Activated CD4-positive, alpha-beta memory T cell treated with anti-CD3 and anti-CD28 coated beads for 36 hours (primary cell): ENCODE measurements at regions not wholly inside any gene's neighbourhood (a gene's known extent, or its start where the extent isn't known, plus 50 kb on each side); places are given as distances from the start of the nearest gene placed in this dataset.

ENCODE experiments used
- CTCF ChIA-PET: fragments of 350-600 bp; sonication (Branson Sonifier 250); formaldehyde crosslinking; loops from one replicate; lab custom pipeline; 2021; ENCODE audit warnings: antibody characterized with exemption, inconsistent platforms; lab: Charles Lee
- POLR2A ChIA-PET: fragments of 350-600 bp; sonication (Branson Sonifier 250); formaldehyde crosslinking; loops from one replicate; lab custom pipeline; 2021; ENCODE audit warnings: antibody characterized with exemption; lab: Charles Lee
- DNase-seq: peaks from one replicate; pipeline ENCODE4 v3.0.0-alpha.2; 2020
- H3K27ac Mint-ChIP-seq: one replicate; pipeline ENCODE4 v1.8.0; 2021; ENCODE audit warnings: mixed read lengths
- H3K27me3 Mint-ChIP-seq: one replicate; pipeline ENCODE4 v1.8.0; 2021; ENCODE audit warnings: mixed read lengths
- H3K36me3 Mint-ChIP-seq: one replicate; pipeline ENCODE4 v1.8.0; 2021; ENCODE audit warnings: mixed read lengths
- H3K4me1 Mint-ChIP-seq: one replicate; pipeline ENCODE4 v1.8.0; 2021; ENCODE audit warnings: low read depth, mixed read lengths
- H3K4me3 Mint-ChIP-seq: one replicate; pipeline ENCODE4 v1.8.0; 2021; ENCODE audit warnings: mild to moderate bottlenecking, mixed read lengths
- H3K9me3 Mint-ChIP-seq: one replicate; pipeline ENCODE4 v1.8.0; 2021; ENCODE audit warnings: mixed read lengths
- intact Hi-C: fragments of 100-400 bp; cut with micrococcal nuclease; formaldehyde crosslinking; loops from one replicate; pipeline ENCODE4 v1.15.1; 2023

DNA sequence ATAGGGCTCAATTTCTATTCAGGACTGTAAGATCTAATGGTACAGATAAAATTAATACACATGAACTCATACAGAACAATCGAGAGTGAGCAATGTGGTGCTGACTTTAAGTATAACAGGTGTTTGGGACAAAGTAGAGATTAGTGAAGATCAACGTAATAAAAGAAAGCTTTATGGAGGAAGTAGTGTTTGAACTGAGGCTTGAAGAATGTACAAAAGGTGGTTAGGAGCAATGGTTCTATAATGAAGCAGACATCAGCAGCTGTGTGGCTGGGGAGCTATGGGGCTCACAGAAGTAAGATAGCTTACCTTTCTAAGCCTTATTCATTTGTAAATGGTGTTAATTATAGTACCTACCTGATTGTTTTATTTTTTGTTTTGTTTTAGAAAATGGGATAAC, 275.4 kb upstream of the RGMB start:
- Mint-ChIP-seq H3K36me3 (no peaks in the 10 kb centered on the region), H3K27ac (no peak overlapping the region), H3K4me3 (no peak overlapping the region), H3K4me1 (peaks cover 3% of the 10 kb centered on the region), H3K27me3 (no peaks in the 10 kb centered on the region), H3K9me3 (no peaks in the 10 kb centered on the region)
- CTCF ChIA-PET = no interaction called here
- intact Hi-C loops = no loop called here
- no peak for DNase-seq
- POLR2A ChIA-PET = no interaction called here

DNA sequence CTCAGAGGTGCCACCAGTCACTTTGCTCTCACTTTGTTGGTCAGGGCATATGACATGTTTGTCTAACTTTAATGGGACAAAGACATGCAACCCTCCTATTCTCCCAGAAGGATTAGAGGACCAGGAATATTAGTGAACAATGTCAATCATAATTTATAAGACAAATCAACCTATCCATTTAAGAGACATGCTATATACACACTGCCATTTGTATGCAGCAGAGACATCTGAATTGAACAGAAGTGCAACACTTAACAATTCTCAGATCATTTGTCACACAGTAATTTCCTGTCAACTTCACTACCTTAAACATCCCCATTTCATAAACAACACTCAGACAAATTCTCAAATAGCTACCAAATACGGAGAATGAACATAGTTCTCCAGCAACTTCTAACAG, 273.6 kb upstream of the RGMB start:
- CTCF ChIA-PET = no interaction called here
- POLR2A ChIA-PET = no interaction called here
- H3K36me3 Mint-ChIP-seq = no peaks in the 10 kb centered on the region

GRCh38 chr5:98500811-98501210, 272.7 kb upstream of the RGMB start:
- no peaks in the 10 kb centered on the region for H3K9me3 Mint-ChIP-seq
- POLR2A ChIA-PET = no interaction called here
- H3K4me1 Mint-ChIP-seq = peaks cover 3% of the 10 kb centered on the region
- no peak overlapping the region for H3K27ac Mint-ChIP-seq
- CTCF ChIA-PET = no interaction called here
- no peaks in the 10 kb centered on the region for H3K27me3 Mint-ChIP-seq
- intact Hi-C loops = no loop called here
- H3K36me3 Mint-ChIP-seq = no peaks in the 10 kb centered on the region
- DNase-seq = no peak
- H3K4me3 Mint-ChIP-seq = no peak overlapping the region

More for the DNA sequence above, 273.6 kb upstream of the RGMB start:
- intact Hi-C loops = no loop called here
- H3K4me1 Mint-ChIP-seq = peaks cover 3% of the 10 kb centered on the region
- H3K27ac Mint-ChIP-seq = no peak overlapping the region
- H3K9me3 Mint-ChIP-seq = no peaks in the 10 kb centered on the region
- no peak overlapping the region for H3K4me3 Mint-ChIP-seq
- H3K27me3 Mint-ChIP-seq = no peaks in the 10 kb centered on the region
- DNase-seq = no peak

GRCh38 chr5:98503616-98504015, 269.8 kb upstream of the RGMB start:
- ChIA-PET POLR2A (no interaction called here), CTCF (no interaction called here)
- H3K4me3 Mint-ChIP-seq = no peak overlapping the region
- no peaks in the 10 kb centered on the region for H3K27me3 Mint-ChIP-seq
- DNase-seq = no peak
- H3K9me3 Mint-ChIP-seq = no peaks in the 10 kb centered on the region
- intact Hi-C loops = no loop called here
- no peaks in the 10 kb centered on the region for H3K36me3 Mint-ChIP-seq
- H3K4me1 Mint-ChIP-seq = no peaks in the 10 kb centered on the region
- H3K27ac Mint-ChIP-seq = no peak overlapping the region

GRCh38 chr5:98504505-98504904, 269.0 kb upstream of the RGMB start:
- H3K27ac Mint-ChIP-seq = no peak overlapping the region
- intact Hi-C loops = no loop called here
- POLR2A ChIA-PET = no interaction called here
- CTCF ChIA-PET = no interaction called here
- DNase-seq = no peak
- H3K4me3 Mint-ChIP-seq = no peak overlapping the region
- H3K9me3 Mint-ChIP-seq = no peaks in the 10 kb centered on the region
- H3K27me3 Mint-ChIP-seq = no peaks in the 10 kb centered on the region
- no peaks in the 10 kb centered on the region for H3K4me1 Mint-ChIP-seq
- H3K36me3 Mint-ChIP-seq = no peaks in the 10 kb centered on the region

DNA sequence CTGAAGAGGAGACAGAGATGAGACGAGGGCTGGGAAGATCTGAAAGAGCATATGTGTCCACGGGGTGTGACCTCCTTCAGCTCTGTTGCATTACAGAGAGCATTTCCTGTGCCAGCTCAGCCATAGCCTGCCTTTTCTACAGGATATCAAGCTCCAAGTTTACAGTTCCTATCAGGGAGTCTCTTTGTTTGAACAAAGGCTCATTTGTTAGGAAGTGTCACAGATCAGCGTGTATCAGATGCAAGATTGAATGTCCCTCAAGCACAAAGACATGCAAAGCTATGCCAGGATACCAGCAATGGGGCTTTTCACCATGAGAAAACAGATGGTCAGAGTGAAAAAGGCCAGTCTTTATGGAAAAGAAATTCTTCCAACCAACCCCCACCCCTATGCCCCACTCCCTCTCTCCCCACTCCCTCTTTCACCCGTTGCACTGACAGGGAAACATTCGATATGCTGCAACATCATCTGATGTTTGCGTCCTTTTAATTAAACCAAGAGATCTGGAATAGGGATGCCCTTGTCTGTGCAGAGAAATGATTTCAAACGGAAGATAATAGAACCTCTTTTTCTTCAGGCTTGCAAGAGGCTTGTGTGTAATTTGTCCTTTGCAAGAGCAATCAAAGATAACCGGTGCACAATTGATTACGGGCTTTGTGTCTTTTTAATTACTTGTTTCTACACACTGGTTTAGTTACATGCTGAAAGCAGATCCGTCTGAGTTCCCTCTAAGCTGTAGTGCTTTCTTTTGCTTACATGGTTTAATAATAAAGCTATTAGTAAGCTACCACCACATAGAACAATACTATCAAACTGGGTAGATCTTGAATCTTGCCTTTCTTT, 263.1 kb upstream of the RGMB start:
- no peak overlapping the region for H3K27ac Mint-ChIP-seq
- H3K27me3 Mint-ChIP-seq = no peaks in the 10 kb centered on the region
- POLR2A ChIA-PET = no interaction called here
- H3K36me3 Mint-ChIP-seq = no peaks in the 10 kb centered on the region
- DNase-seq = no peak
- CTCF ChIA-PET = no interaction called here
- intact Hi-C loops = no loop called here
- H3K4me1 Mint-ChIP-seq = no peaks in the 10 kb centered on the region
- H3K9me3 Mint-ChIP-seq = no peaks in the 10 kb centered on the region
- H3K4me3 Mint-ChIP-seq = no peak overlapping the region

- Mint-ChIP-seq H3K4me3 (no peak overlapping the region), H3K4me1 (no peaks in the 10 kb centered on the region), H3K9me3 (no peaks in the 10 kb centered on the region), H3K27ac (no peak overlapping the region), H3K27me3 (no peaks in the 10 kb centered on the region), H3K36me3 (no peaks in the 10 kb centered on the region)
- POLR2A ChIA-PET = no interaction called here
- intact Hi-C loops = no loop called here
- DNase-seq = no peak
- CTCF ChIA-PET = no interaction called here
Observed at GRCh38 chr5:98513380-98513779, 260.1 kb upstream of the RGMB start.

DNA sequence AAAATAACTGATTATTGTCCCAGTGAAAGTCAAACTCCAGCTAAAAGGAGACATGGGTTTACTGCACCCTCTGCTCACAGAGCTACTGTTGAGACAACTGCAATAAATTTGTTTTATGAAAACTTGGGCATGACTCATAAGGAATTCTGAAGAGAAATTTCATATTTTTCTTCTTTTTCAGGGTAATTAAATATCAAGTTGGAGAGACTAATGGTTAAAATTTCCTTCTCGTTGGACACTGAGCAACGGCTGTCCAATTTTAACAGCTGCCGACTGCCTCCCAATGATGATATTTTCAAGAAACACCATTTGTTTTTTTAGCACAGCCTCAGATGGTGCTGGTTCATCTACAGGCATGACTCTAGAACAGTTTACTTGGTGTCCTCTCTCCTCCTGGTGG, 259.2 kb upstream of the RGMB start:
- ChIA-PET CTCF (no interaction called here), POLR2A (no interaction called here)
- Mint-ChIP-seq H3K4me1 (no peaks in the 10 kb centered on the region), H3K9me3 (no peaks in the 10 kb centered on the region), H3K36me3 (no peaks in the 10 kb centered on the region), H3K4me3 (no peak overlapping the region), H3K27ac (no peak overlapping the region), H3K27me3 (no peaks in the 10 kb centered on the region)
- intact Hi-C loops = no loop called here
- no peak for DNase-seq

DNA sequence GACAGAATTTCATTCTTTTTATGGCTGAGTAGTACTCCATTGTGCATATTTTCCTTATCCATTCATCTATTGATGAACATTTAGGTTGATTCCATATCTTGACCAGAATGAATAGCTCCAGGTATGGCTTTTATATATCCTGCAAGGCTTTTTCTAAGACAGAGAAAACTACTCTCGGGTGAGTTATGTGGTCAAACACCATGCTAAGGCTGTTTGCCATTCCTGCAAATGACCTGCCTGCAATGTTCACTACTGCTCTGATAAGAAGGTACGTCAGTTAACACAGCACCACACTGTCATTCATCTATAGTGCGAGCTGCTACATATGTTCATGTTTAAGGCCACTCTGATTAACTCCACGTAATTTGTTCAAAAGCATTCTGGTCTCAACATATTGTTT, 256.8 kb upstream of the RGMB start:
- H3K36me3 Mint-ChIP-seq = no peaks in the 10 kb centered on the region
- H3K4me1 Mint-ChIP-seq = no peaks in the 10 kb centered on the region
- ChIA-PET POLR2A (no interaction called here), CTCF (no interaction called here)
- no peak for DNase-seq
- H3K27me3 Mint-ChIP-seq = no peaks in the 10 kb centered on the region
- H3K4me3 Mint-ChIP-seq = no peak overlapping the region
- intact Hi-C loops = no loop called here
- H3K27ac Mint-ChIP-seq = no peak overlapping the region
- no peaks in the 10 kb centered on the region for H3K9me3 Mint-ChIP-seq

- CTCF ChIA-PET = no interaction called here
- Mint-ChIP-seq H3K27me3 (no peaks in the 10 kb centered on the region), H3K36me3 (no peaks in the 10 kb centered on the region), H3K9me3 (no peaks in the 10 kb centered on the region), H3K27ac (no peak overlapping the region), H3K4me3 (no peak overlapping the region), H3K4me1 (no peaks in the 10 kb centered on the region)
- POLR2A ChIA-PET = no interaction called here
- no peak for DNase-seq
- intact Hi-C loops = no loop called here
Observed at GRCh38 chr5:98517560-98518366, 255.7 kb upstream of the RGMB start.

DNA sequence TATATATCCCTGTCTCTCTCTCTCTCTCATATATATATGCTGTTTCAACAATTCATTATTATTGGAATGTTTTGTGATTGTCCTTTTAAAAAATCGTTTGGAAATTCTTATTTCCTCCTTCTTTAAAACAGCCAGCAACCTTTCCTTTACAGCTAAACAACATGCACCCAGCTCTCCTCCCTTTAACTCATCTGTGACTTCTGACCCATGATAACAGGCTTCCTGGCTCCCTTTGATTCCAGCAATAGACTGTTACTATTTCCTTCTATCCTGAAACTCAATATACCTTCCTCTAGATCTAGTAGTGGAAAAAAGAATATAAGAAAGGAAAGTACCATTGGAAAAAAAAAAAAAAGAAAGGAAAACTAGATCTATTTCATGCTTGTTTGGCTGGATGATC, 254.7 kb upstream of the RGMB start:
- Mint-ChIP-seq H3K36me3 (no peaks in the 10 kb centered on the region), H3K9me3 (no peaks in the 10 kb centered on the region), H3K27ac (no peak overlapping the region), H3K4me1 (no peaks in the 10 kb centered on the region), H3K27me3 (peaks cover 2% of the 10 kb centered on the region), H3K4me3 (no peak overlapping the region)
- no peak for DNase-seq
- ChIA-PET POLR2A (no interaction called here), CTCF (no interaction called here)
- intact Hi-C loops = no loop called here

DNA sequence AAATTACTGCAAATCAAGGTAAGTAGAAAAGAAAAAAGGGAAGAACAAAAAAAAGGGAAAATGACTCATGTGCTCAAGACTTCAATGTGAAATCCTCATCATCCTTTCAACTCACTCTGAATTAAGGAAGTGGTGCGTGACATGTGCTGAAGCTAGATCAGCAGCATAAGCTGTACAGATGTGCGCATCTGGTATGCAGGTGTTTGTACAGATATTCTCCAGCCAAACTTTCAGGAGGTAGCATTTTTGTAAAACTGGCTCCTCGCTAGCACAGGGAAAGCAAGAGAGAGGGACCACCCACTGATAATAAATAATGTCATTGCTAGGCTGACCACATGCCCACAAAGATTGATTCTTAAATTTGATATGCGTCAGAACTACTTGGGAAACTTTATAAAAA, 253.9 kb upstream of the RGMB start:
- DNase-seq = no peak
- Mint-ChIP-seq H3K4me1 (no peaks in the 10 kb centered on the region), H3K27ac (no peak overlapping the region), H3K9me3 (no peaks in the 10 kb centered on the region), H3K36me3 (no peaks in the 10 kb centered on the region), H3K4me3 (no peak overlapping the region), H3K27me3 (peaks cover 2% of the 10 kb centered on the region)
- intact Hi-C loops = no loop called here
- ChIA-PET POLR2A (no interaction called here), CTCF (no interaction called here)

DNA sequence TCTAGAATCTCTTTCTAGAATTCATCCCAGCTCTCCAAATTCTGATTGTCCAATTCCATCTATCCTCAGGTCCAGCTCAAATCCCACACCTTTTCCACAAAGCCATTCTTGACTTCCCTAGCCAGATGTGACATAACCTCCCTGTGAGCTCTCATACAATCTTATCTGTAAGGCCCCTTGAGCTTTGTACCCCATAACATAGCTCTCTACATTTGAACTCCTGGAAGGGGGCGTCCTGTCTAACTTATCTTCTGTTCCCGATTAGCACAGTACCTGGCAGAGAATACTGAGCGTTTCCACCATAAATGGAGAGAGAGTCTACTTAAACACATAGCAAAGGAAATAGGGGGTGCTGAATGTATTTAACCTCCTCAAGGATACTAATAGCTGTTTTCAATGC, 251.6 kb upstream of the RGMB start:
- ChIA-PET CTCF (no interaction called here), POLR2A (no interaction called here)
- Mint-ChIP-seq H3K4me1 (no peaks in the 10 kb centered on the region), H3K4me3 (no peak overlapping the region), H3K9me3 (no peaks in the 10 kb centered on the region), H3K27ac (no peak overlapping the region), H3K27me3 (peaks cover 2% of the 10 kb centered on the region), H3K36me3 (no peaks in the 10 kb centered on the region)
- DNase-seq = no peak
- intact Hi-C loops = no loop called here
